GM13977 (cell line): ENCODE measurements at regions not wholly inside any gene's neighbourhood (a gene's known extent, or its start where the extent isn't known, plus 50 kb on each side); places are given as distances from the start of the nearest gene placed in this dataset.

ENCODE experiments used
- DNase-seq: peaks from one replicate; pipeline ENCODE4 v3.0.0; 2012; ENCODE audit warnings: low spot score
- in situ Hi-C: fragments of 300-500 bp; cut with MboI; formaldehyde crosslinking; loops from one replicate; pipeline ENCODE4 v1.12.0; 2022; ENCODE audit warnings: low sequenced_read_pairs, low pct_unique_long_range_greater_than_20kb, mixed read lengths, inconsistent platforms; ENCODE audit not compliant: unreplicated experiment
- TF ChIP-seq, protein P1 (sequence below): IDR thresholded peaks from 2 replicates; pipeline ENCODE4 v1.5.1; 2012; ENCODE audit warnings: mild to moderate bottlenecking, control low read depth; ENCODE audit not compliant: insufficient read depth; ENCODE audit errors: extremely low read depth, missing control alignments

DNA sequence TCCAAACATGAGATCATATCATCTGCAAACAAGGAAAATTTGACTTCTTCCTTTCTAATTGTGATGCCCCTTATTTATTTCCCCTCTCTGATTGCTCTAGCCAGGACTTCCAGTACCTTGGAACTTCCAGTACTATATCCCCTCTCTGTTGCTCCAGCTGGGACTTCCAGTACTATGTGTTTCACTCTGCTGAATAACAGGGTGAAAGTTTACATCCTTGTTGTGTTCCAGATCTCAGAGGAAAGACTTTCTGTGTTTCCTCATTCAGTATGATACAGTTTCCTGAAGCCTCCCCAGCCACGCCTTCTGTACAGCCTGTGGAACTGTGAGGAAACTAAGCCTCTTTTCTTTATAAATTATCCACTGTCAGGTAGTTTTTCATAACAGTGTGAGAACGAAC lies 381.3 kb upstream of the FAM47C start:
- TF ChIP-seq, protein P1, sequence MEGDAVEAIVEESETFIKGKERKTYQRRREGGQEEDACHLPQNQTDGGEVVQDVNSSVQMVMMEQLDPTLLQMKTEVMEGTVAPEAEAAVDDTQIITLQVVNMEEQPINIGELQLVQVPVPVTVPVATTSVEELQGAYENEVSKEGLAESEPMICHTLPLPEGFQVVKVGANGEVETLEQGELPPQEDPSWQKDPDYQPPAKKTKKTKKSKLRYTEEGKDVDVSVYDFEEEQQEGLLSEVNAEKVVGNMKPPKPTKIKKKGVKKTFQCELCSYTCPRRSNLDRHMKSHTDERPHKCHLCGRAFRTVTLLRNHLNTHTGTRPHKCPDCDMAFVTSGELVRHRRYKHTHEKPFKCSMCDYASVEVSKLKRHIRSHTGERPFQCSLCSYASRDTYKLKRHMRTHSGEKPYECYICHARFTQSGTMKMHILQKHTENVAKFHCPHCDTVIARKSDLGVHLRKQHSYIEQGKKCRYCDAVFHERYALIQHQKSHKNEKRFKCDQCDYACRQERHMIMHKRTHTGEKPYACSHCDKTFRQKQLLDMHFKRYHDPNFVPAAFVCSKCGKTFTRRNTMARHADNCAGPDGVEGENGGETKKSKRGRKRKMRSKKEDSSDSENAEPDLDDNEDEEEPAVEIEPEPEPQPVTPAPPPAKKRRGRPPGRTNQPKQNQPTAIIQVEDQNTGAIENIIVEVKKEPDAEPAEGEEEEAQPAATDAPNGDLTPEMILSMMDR = no peak
- in situ Hi-C loops = no loop called here
- no peak for DNase-seq

DNA sequence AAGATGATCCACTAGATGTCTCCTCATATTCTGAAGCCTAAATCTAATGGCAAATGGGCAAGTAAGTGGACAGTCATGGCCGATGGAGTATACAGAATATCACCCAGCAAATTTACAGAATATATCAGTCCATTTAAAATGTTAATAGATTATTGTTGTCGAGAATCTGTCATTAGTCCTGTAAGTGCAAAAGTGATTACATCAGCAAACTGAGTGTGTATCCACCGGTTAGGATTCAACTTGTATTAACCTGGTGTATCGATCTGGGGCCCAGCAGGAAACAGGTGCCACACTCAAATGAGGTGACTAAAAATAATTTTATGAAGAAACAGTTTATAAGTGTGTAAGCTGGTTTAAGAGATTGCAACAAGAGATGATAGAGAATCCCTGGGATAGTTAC lies 367.9 kb upstream of the FAM47C start:
- no peak for DNase-seq
- in situ Hi-C loops = no loop called here

DNA sequence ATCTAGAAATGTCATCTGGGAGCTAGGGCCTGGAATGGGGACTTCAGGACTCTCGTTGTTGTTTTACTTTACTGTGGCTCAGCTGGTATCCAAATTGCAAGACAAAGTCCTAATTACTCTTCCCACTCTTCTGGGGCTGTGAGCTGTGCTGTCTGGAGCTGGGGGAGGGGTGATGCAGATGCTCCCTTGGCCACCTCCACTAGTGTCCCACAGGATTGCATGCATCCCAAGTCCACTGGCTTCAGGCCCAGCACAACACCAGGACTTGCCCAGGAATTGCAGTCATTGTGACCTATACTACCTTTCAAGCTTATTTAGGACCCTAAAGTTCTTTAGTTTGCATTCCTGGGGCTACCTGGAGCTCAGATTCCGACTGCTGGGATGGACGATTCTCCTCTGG lies 366.1 kb upstream of the FAM47C start:
- in situ Hi-C loops = no loop called here
- TF ChIP-seq, protein P1 = no peak

More for the DNA sequence above, 367.9 kb upstream of the FAM47C start:
- TF ChIP-seq, protein P1 = no peak

DNA sequence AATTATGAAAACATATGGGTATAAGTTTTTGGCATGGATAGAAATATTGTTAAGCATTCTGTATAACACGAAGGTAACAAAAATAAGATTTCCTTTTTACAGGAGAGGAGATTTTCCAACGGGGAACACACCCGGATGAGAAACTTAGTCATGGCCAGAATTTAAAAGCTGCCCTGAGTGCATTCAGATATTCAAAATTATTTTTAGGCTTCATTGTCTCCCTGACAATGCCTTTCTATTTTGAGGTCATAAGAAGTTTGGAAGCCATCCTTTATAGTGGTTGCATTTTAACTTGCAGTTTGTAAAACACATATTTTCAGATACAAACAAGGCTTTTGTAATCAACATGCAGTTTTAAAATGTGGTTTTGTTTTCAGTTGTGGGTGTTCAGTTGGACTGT lies 357.5 kb upstream of the FAM47C start:
- in situ Hi-C loops = no loop called here
- no peak for DNase-seq
- TF ChIP-seq, protein P1 = no peak

More for the DNA sequence above, 366.1 kb upstream of the FAM47C start:
- DNase-seq = no peak

DNA sequence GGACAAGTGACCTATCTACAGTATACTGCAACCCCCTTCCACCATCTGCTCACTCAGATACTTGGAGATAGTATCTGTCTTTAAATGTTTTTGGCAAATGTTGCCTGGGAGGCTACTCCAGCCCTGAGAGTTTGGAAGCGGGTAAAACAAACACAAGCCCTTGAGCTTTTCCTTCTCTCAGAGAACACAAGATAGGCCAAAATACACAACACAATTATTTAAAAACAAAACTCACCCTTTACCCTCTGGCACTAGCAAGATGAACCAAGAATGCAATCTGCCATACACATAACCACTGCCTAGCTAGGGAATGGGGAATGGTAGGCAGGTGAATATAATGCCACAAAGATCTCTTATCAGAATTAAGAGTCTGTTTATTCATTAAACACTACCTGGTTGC lies 324.7 kb upstream of the FAM47C start:
- in situ Hi-C loops = no loop called here
- TF ChIP-seq, protein P1 = no peak
- DNase-seq = no peak

DNA sequence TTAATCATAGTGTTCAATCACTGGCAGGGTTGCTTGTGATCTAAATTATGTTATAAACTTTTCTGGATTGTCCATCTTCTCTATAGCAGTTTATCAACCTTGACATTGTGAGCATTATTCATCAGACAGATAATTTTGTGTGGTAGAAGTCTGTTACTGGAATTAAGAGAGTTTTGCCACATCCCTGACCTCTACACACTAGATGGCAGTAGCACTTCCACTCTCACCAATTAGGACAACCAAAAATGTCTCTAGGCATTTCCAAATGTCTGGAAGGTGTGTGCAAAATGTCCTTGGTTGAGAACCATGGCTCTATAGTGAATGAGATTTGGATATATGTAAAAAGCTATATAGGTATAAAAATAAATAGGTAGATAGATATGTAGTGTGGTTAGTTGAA lies 324.1 kb upstream of the FAM47C start:
- no peak for DNase-seq
- TF ChIP-seq, protein P1 = peak; percentile 13
- in situ Hi-C loops = no loop called here

DNA sequence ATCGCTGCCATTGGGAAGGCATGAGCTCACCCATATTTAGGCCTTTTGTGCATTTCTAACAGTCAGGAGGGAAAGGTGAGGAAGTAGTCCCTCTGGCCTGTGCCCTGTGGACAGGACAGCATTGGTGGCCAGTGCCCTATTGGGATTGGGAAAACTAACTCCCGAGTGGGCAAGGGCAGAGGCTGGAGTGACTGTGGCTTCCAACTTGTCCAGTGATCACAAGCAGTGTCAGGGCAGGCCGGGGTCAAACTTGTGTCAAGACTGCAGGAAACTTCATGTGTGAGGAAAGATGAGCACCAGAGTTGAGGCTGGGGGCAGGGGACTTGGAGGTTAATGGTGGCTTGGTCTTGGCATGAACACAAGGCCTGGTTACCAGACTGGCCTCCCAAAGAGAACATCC lies 286.2 kb upstream of the FAM47C start:
- in situ Hi-C loops = no loop called here
- TF ChIP-seq, protein P1 = no peak
- no peak for DNase-seq
